H9 (cell line): ENCODE measurements at regions not wholly inside any gene's neighbourhood (a gene's known extent, or its start where the extent isn't known, plus 50 kb on each side); places are given as distances from the start of the nearest gene placed in this dataset.

Experiments
- DNase-seq: peaks from one replicate; pipeline ENCODE4 v3.0.0-alpha.2; 2017
- H2AFZ ChIP-seq: one replicate; pipeline ENCODE4 v1.6.1; 2013; ENCODE audit warnings: mild to moderate bottlenecking, low read length, control low read depth, moderate library complexity
- H2AK5ac ChIP-seq: 2 replicates; pipeline ENCODE4 v1.6.1; 2013; ENCODE audit warnings: low read length, control low read depth, mixed read lengths; ENCODE audit not compliant: insufficient read length
- H2BK120ac ChIP-seq: one replicate; pipeline ENCODE4 v1.6.1; 2013; ENCODE audit warnings: low read depth, mild to moderate bottlenecking, low read length, control low read depth, inconsistent platforms; ENCODE audit not compliant: poor library complexity, severe bottlenecking
- H2BK12ac ChIP-seq: 2 replicates; pipeline ENCODE4 v1.6.1; 2013; ENCODE audit warnings: low read length, control low read depth, mixed read lengths, low read depth; ENCODE audit not compliant: insufficient read length
- H2BK15ac ChIP-seq: 2 replicates; pipeline ENCODE4 v1.6.1; 2013; ENCODE audit warnings: low read depth, low read length, control low read depth
- H2BK20ac ChIP-seq: one replicate; pipeline ENCODE4 v1.6.1; 2013; ENCODE audit warnings: low read depth, mild to moderate bottlenecking, low read length, control low read depth, inconsistent platforms; ENCODE audit not compliant: poor library complexity, severe bottlenecking
- H2BK5ac ChIP-seq: 2 replicates; pipeline ENCODE4 v1.6.1; 2013; ENCODE audit warnings: low read length, control low read depth, mixed read lengths; ENCODE audit not compliant: insufficient read length
- H3K14ac ChIP-seq: 2 replicates; pipeline ENCODE4 v1.6.1; 2013; ENCODE audit warnings: low read length, control low read depth; ENCODE audit not compliant: insufficient read depth
- H3K18ac ChIP-seq: 2 replicates; pipeline ENCODE4 v1.6.1; 2013; ENCODE audit warnings: low read depth, mild to moderate bottlenecking, mixed read lengths, low read length, control low read depth; ENCODE audit not compliant: insufficient read length
- H3K23ac ChIP-seq: 2 replicates; pipeline ENCODE4 v1.6.1; 2013; ENCODE audit warnings: low read length, control low read depth, mixed read lengths, low read depth; ENCODE audit not compliant: insufficient read length
- H3K23me2 ChIP-seq: 2 replicates; pipeline ENCODE4 v1.6.1; 2013; ENCODE audit warnings: low read depth, mild to moderate bottlenecking, mixed read lengths, low read length, control low read depth; ENCODE audit not compliant: insufficient read length, poor library complexity, severe bottlenecking
- H3K27ac ChIP-seq: 2 replicates; pipeline ENCODE4 v1.5.1; 2013; ENCODE audit warnings: low read length, control low read depth, mixed read lengths, low read depth; ENCODE audit not compliant: insufficient read length
- H3K27me3 ChIP-seq: 2 replicates; pipeline ENCODE4 v1.6.1; 2013; ENCODE audit warnings: low read length, control low read depth, inconsistent platforms; ENCODE audit not compliant: insufficient read depth
- H3K4ac ChIP-seq: 2 replicates; pipeline ENCODE4 v1.6.1; 2013; ENCODE audit warnings: low read depth, mild to moderate bottlenecking, control low read depth, inconsistent platforms, low read length, moderate library complexity
- H3K4me1 ChIP-seq: 2 replicates; pipeline ENCODE4 v1.6.1; 2013; ENCODE audit warnings: low read length, control low read depth, inconsistent platforms; ENCODE audit not compliant: insufficient read depth
- H3K4me2 ChIP-seq: 2 replicates; pipeline ENCODE4 v1.6.1; 2013; ENCODE audit warnings: low read length, control low read depth, mixed read lengths; ENCODE audit not compliant: insufficient read length, insufficient read depth
- H3K56ac ChIP-seq: 2 replicates; pipeline ENCODE4 v1.6.1; 2013; ENCODE audit warnings: low read depth, mild to moderate bottlenecking, mixed read lengths, low read length, control low read depth; ENCODE audit not compliant: insufficient read length
- H3K79me1 ChIP-seq: 2 replicates; pipeline ENCODE4 v1.6.1; 2013; ENCODE audit warnings: low read depth, mild to moderate bottlenecking, moderate library complexity, low read length, control low read depth, inconsistent platforms; ENCODE audit not compliant: insufficient read depth, poor library complexity, severe bottlenecking
- H3K79me2 ChIP-seq: 2 replicates; pipeline ENCODE4 v1.6.1; 2013; ENCODE audit warnings: low read length, control low read depth, inconsistent platforms; ENCODE audit not compliant: insufficient read depth
- H3K9ac ChIP-seq: 2 replicates; pipeline ENCODE4 v1.6.1; 2013; ENCODE audit warnings: low read length, control low read depth, mixed read lengths; ENCODE audit not compliant: insufficient read length; ENCODE audit errors: extremely low read depth
- H3K9me3 ChIP-seq: one replicate; pipeline ENCODE4 v1.6.1; 2013; ENCODE audit warnings: low read depth, low read length, inconsistent platforms; ENCODE audit not compliant: control insufficient read depth
- H3T11ph ChIP-seq: one replicate; pipeline ENCODE4 v1.6.1; 2013; ENCODE audit warnings: mild to moderate bottlenecking, low read length, control low read depth, inconsistent platforms
- H4K20me1 ChIP-seq: one replicate; pipeline ENCODE4 v1.6.1; 2013; ENCODE audit not compliant: control insufficient read depth, insufficient read length, insufficient read depth
- H4K5ac ChIP-seq: 2 replicates; pipeline ENCODE4 v1.6.1; 2013; ENCODE audit warnings: low read depth, mild to moderate bottlenecking, mixed read lengths, low read length, control low read depth; ENCODE audit not compliant: insufficient read length
- H4K8ac ChIP-seq: replicated peaks from 2 replicates; pipeline ENCODE4 v1.6.1; 2013; ENCODE audit warnings: low read length, control low read depth, mixed read lengths, low read depth; ENCODE audit not compliant: insufficient read length
- H4K91ac ChIP-seq: 2 replicates; pipeline ENCODE4 v1.6.1; 2013; ENCODE audit warnings: low read depth, mild to moderate bottlenecking, moderate library complexity, mixed read lengths, low read length, control low read depth; ENCODE audit not compliant: insufficient read length
- H3K27ac Mint-ChIP-seq, 3 experiments: 2 replicates in 2 of 3; 3 replicates in 1 of 3; pipeline ENCODE4 v1.8.0; 2020 to 2021; ENCODE audit warnings: mixed read lengths in 3 of 3, mild to moderate bottlenecking in 1 of 3, moderate library complexity in 1 of 3
- H3K27me3 Mint-ChIP-seq: 2 replicates; pipeline ENCODE4 v1.8.0; 2021; ENCODE audit warnings: low read depth, mild to moderate bottlenecking, moderate library complexity, mixed read lengths
- H3K36me3 Mint-ChIP-seq, 3 experiments: 2 replicates in 2 of 3; 3 replicates in 1 of 3; pipeline ENCODE4 v1.8.0; 2020 to 2021; ENCODE audit warnings: low read depth in 3 of 3, mixed read lengths in 3 of 3; ENCODE audit not compliant: insufficient read depth in 1 of 3
- H3K4me1 Mint-ChIP-seq, 2 experiments: 2 replicates each; pipeline ENCODE4 v1.8.0; 2020; ENCODE audit warnings: mixed read lengths in 2 of 2
- H3K4me3 Mint-ChIP-seq, 2 experiments: 2 replicates in 1 of 2; 3 replicates in 1 of 2; pipeline ENCODE4 v1.8.0; 2020 to 2021; ENCODE audit warnings: mild to moderate bottlenecking in 2 of 2, mixed read lengths in 2 of 2, moderate library complexity in 1 of 2
- H3K9me3 Mint-ChIP-seq, 2 experiments: 2 replicates in 1 of 2; 3 replicates in 1 of 2; pipeline ENCODE4 v1.8.0; 2020; ENCODE audit warnings: mild to moderate bottlenecking in 2 of 2, mixed read lengths in 2 of 2, moderate library complexity in 1 of 2
- WGBS: extraction: QIAGEN DNeasy Blood & Tissue Kit; methylation state at CpG from one replicate; pipeline ENCODE4 v1.1.7; 2013; ENCODE audit warnings: missing lambda C conversion rate, low lambda C conversion rate, mixed read lengths; ENCODE audit not compliant: insufficient read length; ENCODE audit errors: extremely low coverage; 5-methylcytosine and 5-hydroxymethylcytosine counted together
- TF ChIP-seq, protein P1 (sequence below): fragments of 200-600 bp; sonication (generic); conservative IDR thresholded peaks from 3 replicates; pipeline ENCODE4 v1.8.0; 2021; ENCODE audit warnings: antibody characterized with exemption, mild to moderate bottlenecking

DNA sequence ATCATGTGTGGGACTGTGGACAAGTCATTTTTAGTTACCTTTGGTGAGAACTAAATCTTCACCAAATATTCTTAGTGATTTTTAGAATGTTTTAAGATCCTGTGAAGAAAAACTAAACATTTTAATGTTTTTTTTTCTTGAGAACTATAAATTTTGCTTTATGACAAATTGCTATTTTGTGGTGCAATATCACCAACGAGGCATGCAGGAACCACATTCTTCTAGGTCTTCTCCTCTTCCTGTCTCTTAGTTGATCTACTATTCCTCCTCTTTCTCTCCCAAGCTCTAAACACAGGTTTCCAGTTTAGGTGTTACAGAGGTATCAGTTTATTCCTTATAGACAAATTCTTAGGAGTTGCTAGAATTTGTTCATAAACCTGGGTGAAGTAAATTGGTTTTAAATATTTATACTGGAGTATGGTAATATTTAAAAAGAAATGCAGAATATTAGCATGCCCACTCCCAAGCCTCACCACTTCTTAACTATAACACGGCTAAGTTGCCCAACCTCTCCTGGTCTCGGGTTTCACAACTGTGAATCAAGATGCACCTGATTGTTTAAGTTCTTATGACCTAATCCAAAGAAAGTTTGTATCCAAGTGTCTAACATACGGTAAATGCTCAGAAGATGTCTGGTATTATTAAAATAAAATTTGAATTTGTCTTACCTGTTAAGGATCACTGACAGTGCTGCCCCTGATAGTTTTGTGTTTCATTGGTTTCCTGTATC lies 56.5 kb upstream of the CLNK start:
- no peak overlapping the region for H3K23ac ChIP-seq
- H3K27me3 ChIP-seq: no peaks in the 10 kb centered on the region
- H2BK20ac ChIP-seq: no peak overlapping the region
- H3K79me1 ChIP-seq: no peaks in the 10 kb centered on the region
- H3K4ac ChIP-seq: no peak overlapping the region
- no peak overlapping the region for H3T11ph ChIP-seq
- no peak overlapping the region for H3K14ac ChIP-seq
- no peak overlapping the region for H3K18ac ChIP-seq
- no peak overlapping the region for H3K4me2 ChIP-seq
- H2AFZ ChIP-seq: no peak overlapping the region
- H2BK12ac ChIP-seq: no peak overlapping the region
- Mint-ChIP-seq H3K4me3 (no peak overlapping the region), H3K4me1 (peaks cover 8 to 13% of the 10 kb centered on the region in 2 experiments), H3K27me3 (no peaks in the 10 kb centered on the region), H3K27ac (no peak overlapping the region), H3K9me3 (no peaks in the 10 kb centered on the region), H3K36me3 (no peaks in the 10 kb centered on the region)
- no peak overlapping the region for H2BK15ac ChIP-seq
- H2BK120ac ChIP-seq: no peak overlapping the region
- H4K20me1 ChIP-seq: no peaks in the 10 kb centered on the region
- no peaks in the 10 kb centered on the region for H3K23me2 ChIP-seq
- no peak overlapping the region for H2AK5ac ChIP-seq
- no CpG with 5 or more reads among the region's 4 CpGs for WGBS
- H4K91ac ChIP-seq: no peak overlapping the region
- H3K9me3 ChIP-seq: no peaks in the 10 kb centered on the region
- no peak overlapping the region for H3K27ac ChIP-seq
- H4K8ac ChIP-seq: no peak overlapping the region
- H2BK5ac ChIP-seq: no peak overlapping the region
- no peak for DNase-seq
- H3K79me2 ChIP-seq: no peaks in the 10 kb centered on the region
- no peak overlapping the region for H3K56ac ChIP-seq
- no peaks in the 10 kb centered on the region for H3K4me1 ChIP-seq
- TF ChIP-seq, protein P1, sequence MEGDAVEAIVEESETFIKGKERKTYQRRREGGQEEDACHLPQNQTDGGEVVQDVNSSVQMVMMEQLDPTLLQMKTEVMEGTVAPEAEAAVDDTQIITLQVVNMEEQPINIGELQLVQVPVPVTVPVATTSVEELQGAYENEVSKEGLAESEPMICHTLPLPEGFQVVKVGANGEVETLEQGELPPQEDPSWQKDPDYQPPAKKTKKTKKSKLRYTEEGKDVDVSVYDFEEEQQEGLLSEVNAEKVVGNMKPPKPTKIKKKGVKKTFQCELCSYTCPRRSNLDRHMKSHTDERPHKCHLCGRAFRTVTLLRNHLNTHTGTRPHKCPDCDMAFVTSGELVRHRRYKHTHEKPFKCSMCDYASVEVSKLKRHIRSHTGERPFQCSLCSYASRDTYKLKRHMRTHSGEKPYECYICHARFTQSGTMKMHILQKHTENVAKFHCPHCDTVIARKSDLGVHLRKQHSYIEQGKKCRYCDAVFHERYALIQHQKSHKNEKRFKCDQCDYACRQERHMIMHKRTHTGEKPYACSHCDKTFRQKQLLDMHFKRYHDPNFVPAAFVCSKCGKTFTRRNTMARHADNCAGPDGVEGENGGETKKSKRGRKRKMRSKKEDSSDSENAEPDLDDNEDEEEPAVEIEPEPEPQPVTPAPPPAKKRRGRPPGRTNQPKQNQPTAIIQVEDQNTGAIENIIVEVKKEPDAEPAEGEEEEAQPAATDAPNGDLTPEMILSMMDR: no peak
- no peak overlapping the region for H4K5ac ChIP-seq
- no peak overlapping the region for H3K9ac ChIP-seq
